PC-9 (cell line): ENCODE measurements at regions not wholly inside any gene's neighbourhood (a gene's known extent, or its start where the extent isn't known, plus 50 kb on each side); places are given as distances from the start of the nearest gene placed in this dataset.

ENCODE experiments used
- BruUV-seq: library from RNA; stranded (reverse); fragments of 400-500 nt; replicated peaks from 2 replicates; lab custom pipeline; 2021; lab: Mats Ljungman, UMichigan
- CTCF ChIA-PET: fragments of 300-600 bp; sonication (Branson Sonifier 250); formaldehyde crosslinking; loops from one replicate; lab custom pipeline; 2022; ENCODE audit warnings: antibody characterized with exemption; lab: Charles Lee
- POLR2A ChIA-PET: fragments of 300-600 bp; sonication (Branson Sonifier 250); formaldehyde crosslinking; loops from one replicate; lab custom pipeline; 2022; ENCODE audit warnings: antibody characterized with exemption; ENCODE audit not compliant: unreplicated experiment; lab: Charles Lee
- DNase-seq, 2 experiments: peaks; one replicate each; pipeline versions ENCODE4 v3.0.0 to v3.0.0-alpha.2; 2015 to 2022; ENCODE audit warnings: mixed read lengths in 1 of 2
- H2AFZ ChIP-seq: fragments of 200-600 bp; sonication (generic); 2 replicates; pipeline ENCODE4 v1.8.1; 2017; ENCODE audit warnings: antibody characterized with exemption
- H3F3A ChIP-seq: fragments of 200-600 bp; sonication (generic); 2 replicates; pipeline ENCODE4 v1.8.1; 2017; ENCODE audit warnings: antibody characterized with exemption, mild to moderate bottlenecking, low read depth; ENCODE audit not compliant: insufficient read depth
- H3K27ac ChIP-seq: fragments of 200-600 bp; sonication (generic); 2 replicates; pipeline ENCODE4 v1.6.1; 2016; ENCODE audit warnings: mixed run types
- H3K27me3 ChIP-seq: fragments of 200-600 bp; sonication (generic); 2 replicates; pipeline ENCODE4 v1.6.1; 2016; ENCODE audit warnings: low read depth, mixed run types; ENCODE audit not compliant: insufficient read depth
- H3K36me3 ChIP-seq: fragments of 200-600 bp; sonication (generic); 2 replicates; pipeline ENCODE4 v1.6.1; 2016; ENCODE audit warnings: low read depth, mixed run types
- H3K4me1 ChIP-seq: fragments of 200-600 bp; sonication (generic); replicated peaks from 2 replicates; pipeline ENCODE4 v1.6.1; 2016; ENCODE audit warnings: mixed run types; ENCODE audit not compliant: insufficient read depth
- H3K4me2 ChIP-seq: fragments of 200-600 bp; sonication (generic); 2 replicates; pipeline ENCODE4 v1.6.1; 2017; ENCODE audit warnings: mixed run types
- H3K4me3 ChIP-seq: fragments of 200-600 bp; sonication (generic); 2 replicates; pipeline ENCODE4 v1.6.1; 2016; ENCODE audit warnings: mixed run types
- H3K79me2 ChIP-seq: fragments of 200-600 bp; sonication (generic); 2 replicates; pipeline ENCODE4 v1.6.1; 2017; ENCODE audit warnings: low read depth, mixed run types
- H3K9me2 ChIP-seq: fragments of 200-600 bp; sonication (generic); 2 replicates; pipeline ENCODE4 v1.8.1; 2017; ENCODE audit warnings: mild to moderate bottlenecking; ENCODE audit not compliant: insufficient read depth
- H3K9me3 ChIP-seq: fragments of 200-600 bp; sonication (generic); 2 replicates; pipeline ENCODE4 v1.8.1; 2016; ENCODE audit warnings: low read depth; ENCODE audit not compliant: insufficient read depth
- H4K20me1 ChIP-seq: fragments of 200-600 bp; sonication (generic); 2 replicates; pipeline ENCODE4 v1.8.1; 2017; ENCODE audit not compliant: insufficient read depth
- EZH2 ChIP-seq: fragments of 200-600 bp; sonication (generic); IDR thresholded peaks from 2 replicates; pipeline ENCODE4 v1.8.0; 2017; ENCODE audit warnings: antibody characterized with exemption, low read depth
- intact Hi-C: fragments of 100-400 bp; cut with micrococcal nuclease; formaldehyde crosslinking; loops from one replicate; pipeline ENCODE4 v1.10.0; 2022; ENCODE audit not compliant: unreplicated experiment
- TF ChIP-seq, protein P1 (sequence below): fragments of 200-600 bp; sonication (generic); conservative IDR thresholded peaks from 2 replicates; pipeline ENCODE4 v1.6.1; 2017; ENCODE audit warnings: mixed run types, antibody characterized with exemption, mild to moderate bottlenecking, moderate library complexity

DNA sequence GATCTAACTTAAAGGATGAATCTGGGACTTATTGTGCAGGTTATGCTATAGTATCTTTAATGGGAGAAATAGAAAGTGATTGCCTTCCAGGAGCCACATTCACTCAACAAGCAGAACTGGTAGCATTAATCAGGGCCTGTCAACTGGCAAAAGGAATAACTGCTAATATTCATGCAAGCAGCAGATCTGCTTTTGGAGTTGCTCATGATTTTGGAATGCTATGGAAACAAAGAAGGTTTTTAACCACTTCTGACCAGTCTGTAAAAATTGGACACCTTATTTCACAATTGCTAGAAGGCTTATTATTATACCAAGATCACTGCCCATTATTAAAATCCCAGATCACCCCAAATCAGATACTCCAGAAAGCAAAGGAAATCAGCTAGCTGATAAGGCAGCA lies 200.4 kb downstream of the MREG start:
- intact Hi-C loops = no loop called here
- peaks cover 20% of the 10 kb centered on the region for H3K4me1 ChIP-seq
- peaks cover 4% of the 10 kb centered on the region; the same call in 1 of the 2 replicates for H3K9me3 ChIP-seq
- CTCF ChIA-PET = no interaction called here
- H2AFZ ChIP-seq = no peak overlapping the region
- no peak for TF ChIP-seq EZH2
- H3K79me2 ChIP-seq = no peaks in the 10 kb centered on the region
- H3K4me3 ChIP-seq = no peak overlapping the region
- H3K27ac ChIP-seq = no peak overlapping the region
- no peaks in the 10 kb centered on the region for H4K20me1 ChIP-seq
- DNase-seq = peak; percentile 35 to 82
- H3K36me3 ChIP-seq = no peaks in the 10 kb centered on the region
- no peaks in the 10 kb centered on the region for H3K9me2 ChIP-seq
- POLR2A ChIA-PET = no interaction called here
- H3F3A ChIP-seq = peaks cover 12% of the 10 kb centered on the region; the same call in 1 of the 2 replicates
- H3K27me3 ChIP-seq = no peaks in the 10 kb centered on the region
- H3K4me2 ChIP-seq = peak overlapping the region; percentile 26; the same call in 1 of the 2 replicates
- no TSS peak for BruUV-seq

DNA sequence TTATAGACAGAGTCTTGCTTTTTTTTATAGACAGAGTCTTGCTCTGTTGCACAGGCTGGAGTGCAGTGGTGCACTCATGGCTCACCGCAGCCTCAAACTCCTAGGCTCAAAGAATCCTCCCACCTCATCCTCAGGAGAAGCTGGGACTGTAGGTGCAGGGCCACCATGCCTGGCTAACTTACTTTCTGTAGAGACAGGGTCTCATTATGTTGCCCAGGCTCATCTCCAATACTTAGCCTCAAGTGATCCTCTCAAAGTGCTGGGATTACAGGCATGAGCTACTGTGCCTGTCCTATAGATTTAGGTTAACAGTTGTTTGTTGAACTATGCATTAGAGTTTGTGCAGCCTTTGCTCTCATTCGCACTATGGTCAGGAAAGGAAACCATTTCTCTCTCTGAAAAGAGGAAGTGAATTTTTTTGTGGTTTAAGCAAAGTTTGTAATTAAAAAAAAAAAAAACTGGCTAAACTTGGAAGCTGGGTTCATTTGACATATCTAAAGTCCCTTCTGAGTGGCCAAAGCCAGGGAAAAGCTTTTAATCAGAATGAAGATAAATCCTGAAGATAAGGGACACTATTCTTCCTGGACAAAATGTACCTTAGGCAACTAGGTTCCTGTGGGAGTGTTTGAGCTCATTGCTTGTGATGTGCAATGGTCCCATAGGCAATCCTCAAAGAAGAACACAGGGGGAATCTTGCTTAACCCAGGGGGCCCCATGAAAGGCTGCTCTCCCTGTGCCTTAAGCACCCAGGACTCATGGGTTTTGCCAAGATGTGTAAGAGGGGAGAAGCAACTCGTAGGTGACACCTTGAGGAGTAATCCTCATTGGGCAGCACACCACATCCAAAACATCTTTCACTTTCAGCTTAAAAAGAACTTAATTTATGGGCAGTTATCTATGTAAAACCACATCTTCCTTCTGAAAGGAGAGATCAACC lies 201.7 kb downstream of the MREG start:
- H3K9me3 ChIP-seq = peaks cover 4% of the 10 kb centered on the region; the same call in 1 of the 2 replicates
- H4K20me1 ChIP-seq = no peaks in the 10 kb centered on the region
- peaks cover 20% of the 10 kb centered on the region for H3K4me1 ChIP-seq
- H3K36me3 ChIP-seq = no peaks in the 10 kb centered on the region
- no peak overlapping the region for H3K27ac ChIP-seq
- no peak overlapping the region for H3K4me2 ChIP-seq
- intact Hi-C loops = no loop called here
- peaks cover 12% of the 10 kb centered on the region; the same call in 1 of the 2 replicates for H3F3A ChIP-seq
- DNase-seq = no peak
- no peaks in the 10 kb centered on the region for H3K27me3 ChIP-seq
- BruUV-seq = no TSS peak
- no peak overlapping the region for H3K4me3 ChIP-seq
- TF ChIP-seq, protein P1, sequence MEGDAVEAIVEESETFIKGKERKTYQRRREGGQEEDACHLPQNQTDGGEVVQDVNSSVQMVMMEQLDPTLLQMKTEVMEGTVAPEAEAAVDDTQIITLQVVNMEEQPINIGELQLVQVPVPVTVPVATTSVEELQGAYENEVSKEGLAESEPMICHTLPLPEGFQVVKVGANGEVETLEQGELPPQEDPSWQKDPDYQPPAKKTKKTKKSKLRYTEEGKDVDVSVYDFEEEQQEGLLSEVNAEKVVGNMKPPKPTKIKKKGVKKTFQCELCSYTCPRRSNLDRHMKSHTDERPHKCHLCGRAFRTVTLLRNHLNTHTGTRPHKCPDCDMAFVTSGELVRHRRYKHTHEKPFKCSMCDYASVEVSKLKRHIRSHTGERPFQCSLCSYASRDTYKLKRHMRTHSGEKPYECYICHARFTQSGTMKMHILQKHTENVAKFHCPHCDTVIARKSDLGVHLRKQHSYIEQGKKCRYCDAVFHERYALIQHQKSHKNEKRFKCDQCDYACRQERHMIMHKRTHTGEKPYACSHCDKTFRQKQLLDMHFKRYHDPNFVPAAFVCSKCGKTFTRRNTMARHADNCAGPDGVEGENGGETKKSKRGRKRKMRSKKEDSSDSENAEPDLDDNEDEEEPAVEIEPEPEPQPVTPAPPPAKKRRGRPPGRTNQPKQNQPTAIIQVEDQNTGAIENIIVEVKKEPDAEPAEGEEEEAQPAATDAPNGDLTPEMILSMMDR = no peak
- TF ChIP-seq EZH2 = no peak
- no peaks in the 10 kb centered on the region for H3K79me2 ChIP-seq
- no peak overlapping the region for H2AFZ ChIP-seq
- POLR2A ChIA-PET = no interaction called here
- H3K9me2 ChIP-seq = no peaks in the 10 kb centered on the region
- CTCF ChIA-PET = interaction anchor here (0.6 kb wide), 1 partner anchor 357 kb away, joined by 4 read pairs; no protein-coding TSS in a partner anchor

DNA sequence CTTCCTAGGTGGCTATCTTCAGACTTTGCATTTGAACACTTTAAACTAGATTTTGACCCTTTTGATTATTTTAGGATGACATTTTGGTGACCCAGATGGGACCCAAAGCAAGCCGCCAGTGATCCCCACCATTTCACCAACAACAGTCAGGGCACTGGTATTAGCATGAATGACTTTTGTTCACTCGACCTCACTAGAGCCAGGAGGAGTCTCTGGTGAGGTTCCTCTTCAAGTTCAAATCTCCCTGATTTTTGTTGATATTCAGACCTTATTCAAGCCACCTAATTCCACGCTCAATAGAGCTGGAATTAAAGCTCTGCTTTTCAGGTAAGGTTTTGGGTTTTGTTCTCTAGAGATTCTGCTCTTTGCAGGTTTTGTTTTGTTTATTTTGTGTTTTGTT lies 202.3 kb downstream of the MREG start:
- TF ChIP-seq, protein P1 = no peak
- no peak for TF ChIP-seq EZH2
- Histone ChIP-seq H3K4me3 (no peak overlapping the region), H3K4me2 (no peak overlapping the region), H3K27ac (no peak overlapping the region), H4K20me1 (no peaks in the 10 kb centered on the region), H2AFZ (no peak overlapping the region), H3K9me3 (peaks cover 4% of the 10 kb centered on the region; the same call in 1 of the 2 replicates), H3F3A (peaks cover 12% of the 10 kb centered on the region; the same call in 1 of the 2 replicates), H3K9me2 (no peaks in the 10 kb centered on the region), H3K27me3 (no peaks in the 10 kb centered on the region), H3K4me1 (peaks cover 20% of the 10 kb centered on the region), H3K36me3 (no peaks in the 10 kb centered on the region), H3K79me2 (no peaks in the 10 kb centered on the region)
- ChIA-PET POLR2A (no interaction called here), CTCF (no interaction called here)
- no TSS peak for BruUV-seq
- intact Hi-C loops = no loop called here
- DNase-seq = no peak
